Gastroesophageal sphincter (tissue), 4 donors: ENCODE measurements at regions not wholly inside any gene's neighbourhood (a gene's known extent, or its start where the extent isn't known, plus 50 kb on each side); places are given as distances from the start of the nearest gene placed in this dataset.
"Not testable (repeated sequence)": the region's sequence is repeated elsewhere in the genome, so short reads cannot be mapped to it uniquely, and the experiment has no call there.

Source experiments
- ATAC-seq: fragments of 150-250 bp; one replicate; pipeline ENCODE4 v1.9.1; 2016; ENCODE audit warnings: mild to moderate bottlenecking, moderate library complexity
- H3K27ac ChIP-seq, 4 donors: fragments of 200-600 bp; sonication (generic) in 3 of 4; 1 replicate in 3 of 4; 2 replicates in 1 of 4; pipeline ENCODE4 v1.5.1; 2016 to 2019
- H3K27me3 ChIP-seq: fragments of 200-600 bp; sonication (generic); one replicate; pipeline ENCODE4 v1.5.1; 2019
- H3K36me3 ChIP-seq, 2 donors: fragments of 200-600 bp; sonication (generic); one replicate each; pipeline ENCODE4 v1.5.1; 2019; ENCODE audit warnings: control low read depth in 1 of 2
- H3K4me1 ChIP-seq, 3 donors: fragments of 200-600 bp; sonication (generic); 1 replicate in 2 of 3; 2 replicates in 1 of 3; pipeline ENCODE4 v1.5.1; 2016 to 2019; ENCODE audit warnings: control low read depth in 2 of 3
- H3K4me3 ChIP-seq, 2 donors: fragments of 200-600 bp; sonication (generic); one replicate each; pipeline ENCODE4 v1.5.1; 2019; ENCODE audit warnings: mild to moderate bottlenecking in 1 of 2, moderate library complexity in 1 of 2
- H3K9me3 ChIP-seq, 3 donors: fragments of 200-600 bp; sonication (generic); one replicate each; pipeline ENCODE4 v1.5.1; 2017 to 2019; ENCODE audit warnings: control low read depth in 2 of 3
- EP300 ChIP-seq: sonication (generic); formaldehyde crosslinking; IDR thresholded peaks from one replicate; pipeline ENCODE4 v1.6.1; 2017; ENCODE audit warnings: antibody characterized with exemption, mild to moderate bottlenecking
- POLR2A ChIP-seq, 2 donors: fragments of 450-650 bp; IDR thresholded peaks; one replicate each; pipeline ENCODE4 v1.6.1; 2017; ENCODE audit warnings: antibody characterized with exemption in 2 of 2, mild to moderate bottlenecking in 2 of 2, moderate library complexity in 1 of 2
- POLR2AphosphoS5 ChIP-seq: sonication (generic); formaldehyde crosslinking; IDR thresholded peaks from one replicate; pipeline ENCODE4 v1.6.1; 2017; ENCODE audit warnings: antibody characterized with exemption
- WGBS, 2 donors: methylation state at CpG; one replicate each; pipeline ENCODE4 v1.1.5; 2018; ENCODE audit warnings: low coverage in 1 of 2; 5-methylcytosine and 5-hydroxymethylcytosine counted together
- TF ChIP-seq, protein P1 (sequence below), 4 experiments: fragments of 200-600 bp in 2 of 4; fragments of 450-650 bp in 2 of 4; sonication (generic) in 1 of 4; IDR thresholded peaks; one replicate each; pipeline ENCODE4 v1.5.1; 2017 to 2019; ENCODE audit warnings: antibody characterized with exemption in 4 of 4, mild to moderate bottlenecking in 2 of 4, moderate library complexity in 2 of 4

DNA sequence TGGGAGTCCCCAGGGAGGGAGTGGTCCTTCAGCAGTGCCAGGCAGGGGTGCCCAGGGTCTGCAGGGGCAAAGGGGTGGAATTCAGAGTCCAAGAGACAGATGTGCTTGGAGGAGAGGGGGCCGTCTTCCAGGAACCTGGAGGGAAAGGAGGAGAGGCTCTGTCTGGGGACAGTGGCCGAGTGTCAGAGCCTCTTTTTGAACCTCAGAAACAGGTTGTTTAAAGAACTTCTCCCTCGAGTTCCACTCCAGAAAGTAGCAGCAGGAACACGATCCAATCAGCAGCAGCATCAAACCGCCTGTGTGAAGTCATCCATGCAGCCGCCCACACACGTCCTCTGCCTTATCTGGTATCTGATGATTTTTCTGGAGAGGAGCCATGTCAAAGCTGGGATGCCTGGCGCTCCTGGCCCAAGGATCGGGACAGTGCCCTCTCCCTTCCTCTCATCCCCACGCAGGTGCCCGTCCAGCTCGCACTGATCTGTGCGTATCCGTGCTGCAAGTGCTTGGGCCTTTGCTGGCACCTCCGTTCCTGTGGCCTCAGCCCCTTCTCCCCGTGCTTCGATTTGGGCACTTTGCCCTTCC, 205.1 kb downstream of the NDUFA10 start:
- Histone ChIP-seq H3K27ac (peak overlapping the region in 2 of 4 donors; percentile 29 to 31), H3K9me3 (no peaks in the 10 kb centered on the region), H3K4me3 (no peak overlapping the region), H3K4me1 (peaks cover 0 to 10% (median 7%) of the 10 kb centered on the region in 3 donors), H3K36me3 (no peaks in the 10 kb centered on the region), H3K27me3 (no peaks in the 10 kb centered on the region)
- 84 to 87% methylated on average over 7 to 15 of the region's 17 CpGs for WGBS, 2 donors
- ATAC-seq, result no peak
- TF ChIP-seq POLR2A (IDR thresholded peaks at IDR 0.05) (no peak), EP300 (no peak), POLR2AphosphoS5 (no peak)
- TF ChIP-seq, protein P1, sequence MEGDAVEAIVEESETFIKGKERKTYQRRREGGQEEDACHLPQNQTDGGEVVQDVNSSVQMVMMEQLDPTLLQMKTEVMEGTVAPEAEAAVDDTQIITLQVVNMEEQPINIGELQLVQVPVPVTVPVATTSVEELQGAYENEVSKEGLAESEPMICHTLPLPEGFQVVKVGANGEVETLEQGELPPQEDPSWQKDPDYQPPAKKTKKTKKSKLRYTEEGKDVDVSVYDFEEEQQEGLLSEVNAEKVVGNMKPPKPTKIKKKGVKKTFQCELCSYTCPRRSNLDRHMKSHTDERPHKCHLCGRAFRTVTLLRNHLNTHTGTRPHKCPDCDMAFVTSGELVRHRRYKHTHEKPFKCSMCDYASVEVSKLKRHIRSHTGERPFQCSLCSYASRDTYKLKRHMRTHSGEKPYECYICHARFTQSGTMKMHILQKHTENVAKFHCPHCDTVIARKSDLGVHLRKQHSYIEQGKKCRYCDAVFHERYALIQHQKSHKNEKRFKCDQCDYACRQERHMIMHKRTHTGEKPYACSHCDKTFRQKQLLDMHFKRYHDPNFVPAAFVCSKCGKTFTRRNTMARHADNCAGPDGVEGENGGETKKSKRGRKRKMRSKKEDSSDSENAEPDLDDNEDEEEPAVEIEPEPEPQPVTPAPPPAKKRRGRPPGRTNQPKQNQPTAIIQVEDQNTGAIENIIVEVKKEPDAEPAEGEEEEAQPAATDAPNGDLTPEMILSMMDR (IDR thresholded peaks at IDR 0.05), result no peak

DNA sequence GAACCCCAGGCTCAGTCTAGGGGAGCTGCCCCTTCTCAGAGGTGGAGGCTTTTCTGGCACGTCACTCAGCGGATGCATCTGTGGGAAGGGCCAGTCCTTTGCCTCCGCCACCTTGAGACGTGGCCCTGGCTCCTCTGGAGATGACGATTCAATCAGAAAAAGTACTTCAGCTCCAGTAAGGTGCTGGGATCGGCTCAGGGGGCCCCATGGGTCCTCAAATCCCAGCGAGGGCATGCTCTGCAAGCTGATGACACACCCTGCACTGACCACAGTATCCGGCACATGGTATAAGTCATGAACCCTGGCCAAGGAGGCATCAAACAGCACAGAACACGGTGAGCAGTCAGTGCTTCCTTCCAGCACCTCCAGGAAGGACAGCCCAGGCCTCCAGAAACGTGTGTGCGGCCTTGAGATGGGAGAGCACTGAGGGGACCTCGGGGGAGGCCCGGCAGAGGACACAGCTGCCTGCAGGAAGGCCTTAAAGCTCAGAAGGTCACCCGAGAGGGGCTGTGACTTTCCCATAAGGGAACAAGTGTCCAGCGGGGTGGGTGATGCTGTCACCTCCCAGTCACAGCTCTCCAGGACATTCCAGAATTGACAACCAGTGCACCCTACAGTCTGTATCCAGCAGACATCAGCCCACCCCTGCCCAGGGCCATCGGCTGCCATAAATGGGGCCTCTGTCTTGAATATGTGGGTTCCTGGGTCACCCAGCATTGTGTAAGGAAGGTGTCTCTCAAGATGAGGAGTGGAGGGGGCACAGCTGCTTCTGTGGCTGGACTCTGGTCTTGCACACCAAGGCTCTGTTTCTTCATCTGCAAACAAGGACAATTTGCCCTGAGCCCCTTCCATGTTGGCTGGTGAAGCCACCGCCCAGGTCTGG, 205.8 kb downstream of the NDUFA10 start:
- Histone ChIP-seq H3K36me3 (no peaks in the 10 kb centered on the region), H3K27ac (peak overlapping the region in 1 of 4 donors; percentile 7), H3K9me3 (no peaks in the 10 kb centered on the region), H3K27me3 (no peaks in the 10 kb centered on the region), H3K4me1 (peaks cover 2 to 17% (median 15%) of the 10 kb centered on the region in 3 donors), H3K4me3 (no peak overlapping the region)
- 60% methylated on average over 1 of the region's 17 CpGs; no CpG with 5 or more reads in 1 of the 2 donors for WGBS, 2 donors
- TF ChIP-seq, protein P1 (IDR thresholded peaks at IDR 0.05), result no peak
- no peak for ATAC-seq

DNA sequence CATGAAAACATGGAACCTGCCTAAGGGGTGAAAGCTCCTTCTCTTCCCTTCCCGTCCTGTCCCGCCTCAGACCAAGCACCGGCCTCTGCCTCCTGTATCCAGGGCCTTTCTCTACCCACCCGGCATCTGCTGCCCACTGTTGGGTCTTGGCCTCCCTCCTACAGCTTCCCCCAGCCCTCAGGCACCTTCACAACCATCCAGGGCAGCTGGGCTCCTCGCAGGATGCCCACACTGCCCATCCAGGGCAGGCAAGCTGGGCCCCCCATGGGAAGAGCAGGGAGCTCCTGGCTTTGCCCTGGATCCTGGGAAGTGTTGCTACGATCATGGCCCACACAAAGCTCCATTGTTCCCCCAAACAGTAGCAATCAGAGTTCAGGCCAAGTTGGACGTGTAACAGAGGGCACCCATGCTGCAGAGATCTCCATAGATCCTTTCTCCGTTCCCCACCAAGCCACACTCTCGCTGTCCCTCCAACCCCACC, 206.6 kb downstream of the NDUFA10 start:
- no peak for ATAC-seq
- Histone ChIP-seq H3K9me3 (no peaks in the 10 kb centered on the region), H3K27me3 (no peaks in the 10 kb centered on the region), H3K4me1 (peaks cover 2 to 25% (median 22%) of the 10 kb centered on the region in 3 donors), H3K36me3 (no peaks in the 10 kb centered on the region), H3K27ac (no peak overlapping the region), H3K4me3 (no peak overlapping the region)
- no peak for TF ChIP-seq POLR2AphosphoS5
- TF ChIP-seq POLR2A (IDR thresholded peaks at IDR 0.05), result no peak
- TF ChIP-seq, protein P1 (IDR thresholded peaks at IDR 0.05), result no peak
- no peak for TF ChIP-seq EP300
- 90 to 96% methylated on average over 4 to 6 of the region's 9 CpGs for WGBS, 2 donors

DNA sequence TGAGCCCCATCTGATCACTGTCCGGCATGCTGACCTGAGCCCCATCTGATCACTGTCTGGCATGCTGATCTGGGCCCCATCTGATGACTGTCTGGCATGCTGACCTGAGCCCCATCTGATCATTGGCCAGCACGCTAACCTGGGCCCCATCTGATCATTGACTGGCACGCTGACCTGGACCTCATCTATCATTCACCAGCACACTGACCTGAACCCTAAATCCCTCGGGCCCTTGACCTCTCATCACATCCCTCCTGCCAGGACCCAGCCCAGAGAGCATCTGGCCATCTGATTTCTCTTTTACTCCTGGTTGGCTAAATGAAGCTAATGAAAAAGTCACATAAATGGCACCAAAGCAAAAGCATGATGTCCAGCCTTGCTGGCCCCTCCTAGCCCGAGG, 207.1 kb downstream of the NDUFA10 start:
- no peak overlapping the region for H3K27ac ChIP-seq
- no peak for TF ChIP-seq POLR2AphosphoS5
- no peak for TF ChIP-seq POLR2A (IDR thresholded peaks at IDR 0.05)
- TF ChIP-seq, protein P1 (IDR thresholded peaks at IDR 0.05), result no peak
- TF ChIP-seq EP300, result no peak
- H3K4me1 ChIP-seq, result peaks cover 2 to 29% (median 27%) of the 10 kb centered on the region in 3 donors
- H3K4me3 ChIP-seq, result no peak overlapping the region
- ATAC-seq, result no peak
- no peaks in the 10 kb centered on the region for H3K27me3 ChIP-seq
- H3K36me3 ChIP-seq, result no peaks in the 10 kb centered on the region
- no peaks in the 10 kb centered on the region for H3K9me3 ChIP-seq
- 68% methylated on average over 2 of the region's 5 CpGs; no CpG with 5 or more reads in 1 of the 2 donors for WGBS, 2 donors

DNA sequence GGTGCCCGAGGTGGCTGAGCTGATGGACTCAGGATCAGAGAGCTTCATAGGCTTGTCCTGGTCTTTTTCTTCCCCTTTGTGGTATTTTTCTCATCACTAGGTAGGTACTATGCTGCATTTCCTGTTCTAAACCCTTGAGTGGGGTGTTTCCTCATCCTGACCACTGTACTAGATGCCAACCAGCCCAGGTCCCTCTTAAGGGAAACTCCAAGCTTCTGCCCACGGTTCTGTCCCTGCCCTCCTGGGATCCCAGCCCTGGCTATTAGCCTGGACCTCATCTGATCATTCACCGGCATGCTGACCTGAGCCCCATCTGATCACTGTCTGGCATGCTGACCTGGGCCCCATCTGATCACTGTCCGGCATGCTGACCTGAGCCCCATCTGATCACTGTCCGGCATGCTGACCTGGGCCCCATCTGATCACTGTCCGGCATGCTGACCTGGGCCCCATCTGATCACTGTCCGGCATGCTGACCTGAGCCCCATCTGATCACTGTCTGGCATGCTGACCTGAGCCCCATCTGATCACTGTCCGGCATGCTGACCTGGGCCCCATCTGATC, 207.6 kb downstream of the NDUFA10 start:
- H3K4me3 ChIP-seq, ATAC-seq, H3K9me3 ChIP-seq, H3K36me3 ChIP-seq, H3K27me3 ChIP-seq: not testable (repeated sequence)
- H3K4me1 ChIP-seq, result peaks cover 2 to 33% (median 32%) of the 10 kb centered on the region in 3 donors
- 77% methylated on average over 5 of the region's 8 CpGs; no CpG with 5 or more reads in 1 of the 2 donors for WGBS, 2 donors
- H3K27ac ChIP-seq, result peak overlapping the region in 1 of 4 donors; percentile 40
